Stomach smooth muscle (tissue), 2 donors: ENCODE measurements at regions not wholly inside any gene's neighbourhood (a gene's known extent, or its start where the extent isn't known, plus 50 kb on each side); places are given as distances from the start of the nearest gene placed in this dataset.
"Not testable (repeated sequence)": the region's sequence is repeated elsewhere in the genome, so short reads cannot be mapped to it uniquely, and the experiment has no call there.

Experiments used
- H3K27ac ChIP-seq: one replicate; pipeline ENCODE4 v1.7.0; 2013; ENCODE audit warnings: mild to moderate bottlenecking, low read length, inconsistent platforms
- H3K27me3 ChIP-seq, 2 donors: one replicate each; pipeline ENCODE4 v1.7.0; 2013; ENCODE audit warnings: low read length in 2 of 2; ENCODE audit not compliant: insufficient read depth in 2 of 2, control insufficient read depth in 1 of 2
- H3K36me3 ChIP-seq, 2 donors: one replicate each; pipeline ENCODE4 v1.7.0; 2013; ENCODE audit warnings: low read length in 2 of 2; ENCODE audit not compliant: control insufficient read depth in 2 of 2, insufficient read depth in 2 of 2
- H3K4me1 ChIP-seq: one replicate; pipeline ENCODE4 v1.7.0; 2013; ENCODE audit warnings: low read length; ENCODE audit not compliant: control insufficient read depth, insufficient read depth
- H3K4me3 ChIP-seq, 2 donors: one replicate each; pipeline ENCODE4 v1.7.0; 2013; ENCODE audit warnings: low read length in 2 of 2
- H3K9ac ChIP-seq, 2 donors: one replicate each; pipeline ENCODE4 v1.7.0; 2013; ENCODE audit warnings: low read length in 2 of 2, mild to moderate bottlenecking in 1 of 2
- H3K9me3 ChIP-seq, 2 donors: one replicate each; pipeline ENCODE4 v1.7.0; 2013; ENCODE audit warnings: low read length in 2 of 2; ENCODE audit not compliant: control insufficient read depth in 2 of 2
- donor health status: healthy.
- donor health status: Pancreatic carcinoma.

- H3K9me3 ChIP-seq = no peaks in the 10 kb centered on the region
These were observed 182.0 kb upstream of the C1orf87 start for GRCh38 chr1:60255565-60255964.

GRCh38 chr1:60251426-60251825 is 177.9 kb upstream of the C1orf87 start:
- Histone ChIP-seq H3K27me3 (no peaks in the 10 kb centered on the region), H3K4me1 (no peaks in the 10 kb centered on the region), H3K36me3 (no peaks in the 10 kb centered on the region), H3K9ac (no peak overlapping the region), H3K9me3 (no peaks in the 10 kb centered on the region), H3K27ac (no peak overlapping the region), H3K4me3 (no peak overlapping the region)

More at GRCh38 chr1:60255565-60255964, 182.0 kb upstream of the C1orf87 start:
- Histone ChIP-seq H3K4me3 (no peak overlapping the region), H3K27ac (no peak overlapping the region), H3K36me3 (no peaks in the 10 kb centered on the region), H3K9ac (no peak overlapping the region), H3K27me3 (no peaks in the 10 kb centered on the region), H3K4me1 (no peaks in the 10 kb centered on the region)

- not testable (repeated sequence) for H3K9me3 ChIP-seq, H3K27me3 ChIP-seq, H3K4me1 ChIP-seq, H3K36me3 ChIP-seq, H3K4me3 ChIP-seq, H3K9ac ChIP-seq, H3K27ac ChIP-seq
These were observed 173.9 kb upstream of the C1orf87 start for GRCh38 chr1:60247467-60247866.

GRCh38 chr1:60245324-60245723 is 171.8 kb upstream of the C1orf87 start:
- Histone ChIP-seq H3K27me3 (no peaks in the 10 kb centered on the region), H3K4me1 (no peaks in the 10 kb centered on the region), H3K9me3 (no peaks in the 10 kb centered on the region), H3K36me3 (no peaks in the 10 kb centered on the region), H3K27ac (no peak overlapping the region), H3K9ac (no peak overlapping the region), H3K4me3 (no peak overlapping the region)

- H3K36me3 ChIP-seq = no peaks in the 10 kb centered on the region
- H3K4me1 ChIP-seq = no peaks in the 10 kb centered on the region
- no peak overlapping the region for H3K4me3 ChIP-seq
These were observed 171.3 kb upstream of the C1orf87 start for GRCh38 chr1:60244906-60245305.

GRCh38 chr1:60235275-60235674 is 161.7 kb upstream of the C1orf87 start:
- no peaks in the 10 kb centered on the region for H3K4me1 ChIP-seq
- no peak overlapping the region for H3K4me3 ChIP-seq
- H3K36me3 ChIP-seq = no peaks in the 10 kb centered on the region
- no peaks in the 10 kb centered on the region for H3K27me3 ChIP-seq
- no peaks in the 10 kb centered on the region for H3K9me3 ChIP-seq
- no peak overlapping the region for H3K9ac ChIP-seq
- no peak overlapping the region for H3K27ac ChIP-seq

More at GRCh38 chr1:60244906-60245305, 171.3 kb upstream of the C1orf87 start:
- Histone ChIP-seq H3K9ac (no peak overlapping the region), H3K9me3 (no peaks in the 10 kb centered on the region), H3K27me3 (no peaks in the 10 kb centered on the region), H3K27ac (no peak overlapping the region)

GRCh38 chr1:60234776-60235175 is 161.2 kb upstream of the C1orf87 start:
- no peak overlapping the region for H3K27ac ChIP-seq
- H3K9me3 ChIP-seq = no peaks in the 10 kb centered on the region
- no peaks in the 10 kb centered on the region for H3K36me3 ChIP-seq
- no peak overlapping the region for H3K9ac ChIP-seq
- H3K4me1 ChIP-seq = no peaks in the 10 kb centered on the region
- H3K27me3 ChIP-seq = no peaks in the 10 kb centered on the region
- no peak overlapping the region for H3K4me3 ChIP-seq

GRCh38 chr1:60229821-60230220 is 156.3 kb upstream of the C1orf87 start:
- Histone ChIP-seq H3K9me3 (no peaks in the 10 kb centered on the region), H3K36me3 (no peaks in the 10 kb centered on the region), H3K9ac (no peak overlapping the region), H3K27ac (no peak overlapping the region), H3K4me3 (no peak overlapping the region), H3K4me1 (no peaks in the 10 kb centered on the region), H3K27me3 (no peaks in the 10 kb centered on the region)

- H3K36me3 ChIP-seq = no peaks in the 10 kb centered on the region
- H3K27ac ChIP-seq = no peak overlapping the region
- no peaks in the 10 kb centered on the region for H3K4me1 ChIP-seq
- no peaks in the 10 kb centered on the region for H3K27me3 ChIP-seq
- no peak overlapping the region for H3K9ac ChIP-seq
- H3K9me3 ChIP-seq = no peaks in the 10 kb centered on the region
- no peak overlapping the region for H3K4me3 ChIP-seq
These were observed 154.5 kb upstream of the C1orf87 start for GRCh38 chr1:60228041-60228491.

- Histone ChIP-seq H3K4me3 (no peak overlapping the region), H3K36me3 (no peaks in the 10 kb centered on the region), H3K27ac (no peak overlapping the region), H3K27me3 (no peaks in the 10 kb centered on the region), H3K4me1 (peaks cover 3% of the 10 kb centered on the region), H3K9ac (no peak overlapping the region), H3K9me3 (no peaks in the 10 kb centered on the region)
These were observed 154.0 kb upstream of the C1orf87 start for GRCh38 chr1:60227601-60228000.

GRCh38 chr1:60225486-60225885 is 151.9 kb upstream of the C1orf87 start:
- H3K9me3 ChIP-seq = no peaks in the 10 kb centered on the region
- no peak overlapping the region for H3K27ac ChIP-seq
- H3K27me3 ChIP-seq = no peaks in the 10 kb centered on the region
- H3K9ac ChIP-seq = no peak overlapping the region
- no peaks in the 10 kb centered on the region for H3K36me3 ChIP-seq
- H3K4me3 ChIP-seq = no peak overlapping the region
- peaks cover 3% of the 10 kb centered on the region for H3K4me1 ChIP-seq
